ENCODE measurements at regions not wholly inside any gene's neighbourhood (a gene's known extent, or its start where the extent isn't known, plus 50 kb on each side); places are given as distances from the start of the nearest gene placed in this dataset.
A peak's percentile ranks its signal among the peaks of the same experiment; 100 is the strongest.

GRCh38 chr10:100658269-100658668, 87.1 kb upstream of the PAX2 start:
- H3K27ac ChIP-seq, result no peak overlapping the region
- ChIA-PET CTCF (no interaction called here), POLR2A (ENCODE audit: low non-redundant PET) (no interaction called here)
- TF ChIP-seq, protein P1, sequence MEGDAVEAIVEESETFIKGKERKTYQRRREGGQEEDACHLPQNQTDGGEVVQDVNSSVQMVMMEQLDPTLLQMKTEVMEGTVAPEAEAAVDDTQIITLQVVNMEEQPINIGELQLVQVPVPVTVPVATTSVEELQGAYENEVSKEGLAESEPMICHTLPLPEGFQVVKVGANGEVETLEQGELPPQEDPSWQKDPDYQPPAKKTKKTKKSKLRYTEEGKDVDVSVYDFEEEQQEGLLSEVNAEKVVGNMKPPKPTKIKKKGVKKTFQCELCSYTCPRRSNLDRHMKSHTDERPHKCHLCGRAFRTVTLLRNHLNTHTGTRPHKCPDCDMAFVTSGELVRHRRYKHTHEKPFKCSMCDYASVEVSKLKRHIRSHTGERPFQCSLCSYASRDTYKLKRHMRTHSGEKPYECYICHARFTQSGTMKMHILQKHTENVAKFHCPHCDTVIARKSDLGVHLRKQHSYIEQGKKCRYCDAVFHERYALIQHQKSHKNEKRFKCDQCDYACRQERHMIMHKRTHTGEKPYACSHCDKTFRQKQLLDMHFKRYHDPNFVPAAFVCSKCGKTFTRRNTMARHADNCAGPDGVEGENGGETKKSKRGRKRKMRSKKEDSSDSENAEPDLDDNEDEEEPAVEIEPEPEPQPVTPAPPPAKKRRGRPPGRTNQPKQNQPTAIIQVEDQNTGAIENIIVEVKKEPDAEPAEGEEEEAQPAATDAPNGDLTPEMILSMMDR (conservative IDR thresholded peaks at IDR 0.05; ENCODE audit: low read depth), result no peak
- DNase-seq (ENCODE audit: low spot score), result no peak

- POLR2A ChIA-PET (ENCODE audit: low non-redundant PET), result no interaction called here
These were observed 85.9 kb upstream of the PAX2 start for GRCh38 chr10:100659361-100660098.

DNA sequence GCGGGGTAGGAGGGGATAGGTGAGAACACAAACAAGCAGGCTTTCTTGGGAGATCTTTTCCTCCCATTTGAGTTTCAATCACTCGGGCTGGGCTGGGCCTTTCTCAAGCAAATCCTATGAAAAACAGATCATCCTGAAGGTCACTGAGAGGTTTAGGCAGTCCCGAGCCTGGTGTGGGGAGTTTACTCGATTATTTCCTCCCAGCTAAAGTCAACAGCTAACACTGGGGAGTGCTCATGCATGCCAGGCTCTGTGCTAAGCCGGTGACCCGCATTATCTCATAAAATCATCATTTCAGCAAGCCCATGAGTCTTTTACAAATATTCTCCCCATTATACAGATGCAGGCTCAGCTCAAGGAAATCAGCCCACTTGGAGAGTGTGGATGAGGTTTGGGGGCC, 85.0 kb upstream of the PAX2 start:
- no peak for DNase-seq (ENCODE audit: low spot score)
- CTCF ChIA-PET, result interaction anchor here (0.6 kb wide), 2 partner anchors 7 to 229 kb away, joined by 3 read pairs; no protein-coding TSS in a partner anchor
- H3K27ac ChIP-seq, result no peak overlapping the region
- POLR2A ChIA-PET (ENCODE audit: low non-redundant PET), result no interaction called here
- TF ChIP-seq, protein P1 (conservative IDR thresholded peaks at IDR 0.05; ENCODE audit: low read depth), result no peak

More at GRCh38 chr10:100659361-100660098, 85.9 kb upstream of the PAX2 start:
- CTCF ChIA-PET, result interaction anchor here (0.6 kb wide), 1 partner anchor 8 kb away, joined by 3 read pairs; no protein-coding TSS in a partner anchor
- no peak overlapping the region for H3K27ac ChIP-seq
- TF ChIP-seq, protein P1 (conservative IDR thresholded peaks at IDR 0.05; ENCODE audit: low read depth), result no peak
- DNase-seq (ENCODE audit: low spot score), result no peak

- DNase-seq (ENCODE audit: low spot score), result peak; percentile 50
- ChIA-PET CTCF (interaction anchor here (0.6 kb wide), 2 partner anchors 218 to 228 kb away, joined by 3 read pairs; no protein-coding TSS in a partner anchor), POLR2A (ENCODE audit: low non-redundant PET) (no interaction called here)
- H3K27ac ChIP-seq, result no peak overlapping the region
- TF ChIP-seq, protein P1 (conservative IDR thresholded peaks at IDR 0.05; ENCODE audit: low read depth), result no peak
These were observed 84.4 kb upstream of the PAX2 start for GRCh38 chr10:100660945-100661344.

- POLR2A ChIA-PET (ENCODE audit: low non-redundant PET), result no interaction called here
- no peak overlapping the region for H3K27ac ChIP-seq
- CTCF ChIA-PET, result no interaction called here
- DNase-seq (ENCODE audit: low spot score), result no peak
- TF ChIP-seq, protein P1 (conservative IDR thresholded peaks at IDR 0.05; ENCODE audit: low read depth), result no peak
These were observed 83.9 kb upstream of the PAX2 start for GRCh38 chr10:100661520-100661919.

DNA sequence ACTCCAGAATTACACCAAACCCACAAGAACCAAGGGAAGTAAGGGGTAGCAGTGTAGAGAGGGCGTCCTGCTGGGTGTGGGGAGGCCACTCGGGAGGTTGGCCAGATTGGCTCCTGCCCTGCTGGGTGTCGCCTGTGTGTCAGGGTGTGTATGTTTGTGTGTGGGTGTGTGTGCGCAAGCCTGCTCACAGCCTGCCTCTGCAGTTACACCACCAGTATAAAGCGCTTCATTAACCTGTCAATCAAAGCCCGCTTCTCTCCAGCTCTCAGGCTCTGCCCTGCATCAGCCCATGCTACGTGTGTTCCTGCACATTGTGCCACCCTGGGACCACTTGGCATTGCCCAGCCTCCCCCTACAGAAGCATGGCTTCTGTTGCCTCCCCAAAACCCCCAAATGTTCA, 83.3 kb upstream of the PAX2 start:
- TF ChIP-seq, protein P1 (conservative IDR thresholded peaks at IDR 0.05; ENCODE audit: low read depth), result no peak
- H3K27ac ChIP-seq, result no peak overlapping the region
- DNase-seq (ENCODE audit: low spot score), result no peak
- ChIA-PET POLR2A (ENCODE audit: low non-redundant PET) (no interaction called here), CTCF (no interaction called here)

Measured in RWPE1 (cell line).